HG03520 (cell line): ENCODE measurements at regions not wholly inside any gene's neighbourhood (a gene's known extent, or its start where the extent isn't known, plus 50 kb on each side); places are given as distances from the start of the nearest gene placed in this dataset.

Experiments
- ATAC-seq: cut with Tn5 transposase; IDR thresholded peaks from one replicate; pipeline ENCODE4 v1.9.1; 2021; ENCODE audit warnings: mild to moderate bottlenecking, moderate library complexity; ENCODE audit not compliant: unreplicated experiment

DNA sequence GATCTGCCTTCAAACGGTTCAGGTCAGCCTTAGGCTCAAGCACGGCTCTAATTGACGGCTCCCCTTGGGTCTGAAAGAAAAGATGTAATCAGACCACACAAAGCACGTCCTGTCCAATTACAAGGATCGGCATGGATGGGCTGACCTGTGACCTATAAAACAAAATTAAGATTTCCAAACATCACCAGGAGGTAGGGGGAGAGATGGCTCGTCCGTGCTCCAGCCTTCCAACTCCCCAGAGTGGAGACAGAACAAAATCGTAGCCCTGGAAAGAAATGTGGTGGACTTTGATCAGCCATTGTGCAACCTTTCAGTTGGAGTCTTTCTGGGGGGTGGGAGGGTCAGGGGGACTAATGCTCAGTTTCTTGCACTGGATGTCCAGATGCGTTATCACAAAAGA is 226.6 kb upstream of the DIO3 start:
- no peak for ATAC-seq

DNA sequence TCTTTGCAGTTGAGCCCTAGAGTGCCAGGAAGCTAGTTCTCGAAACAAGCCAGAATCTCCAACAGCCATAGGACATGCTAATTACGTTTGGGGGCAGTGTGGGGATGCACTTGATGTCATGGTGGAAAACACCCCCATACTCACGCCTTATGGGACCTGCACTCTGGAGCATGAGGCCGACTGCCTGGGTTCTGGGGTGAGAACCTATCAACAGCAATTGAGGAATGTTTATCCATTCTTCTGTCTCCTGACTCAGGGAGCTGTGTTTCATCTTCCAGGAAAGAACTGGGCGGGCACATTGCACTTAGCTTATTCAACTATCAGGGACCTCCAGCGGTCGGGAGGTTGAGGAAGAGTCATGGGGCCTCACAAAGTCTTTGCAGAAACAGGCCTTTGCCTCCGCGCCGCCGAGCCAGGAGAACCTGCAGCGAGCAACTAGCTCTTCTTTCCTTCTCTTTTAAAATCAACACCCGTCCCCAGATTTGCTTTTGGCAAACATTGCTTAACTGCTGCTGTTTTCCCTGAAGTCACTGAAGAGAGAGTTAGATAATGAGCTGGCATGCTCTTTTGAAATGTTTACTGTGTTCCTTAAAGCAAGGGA is 226.1 kb upstream of the DIO3 start:
- ATAC-seq = no peak

- ATAC-seq = no peak
Observed at GRCh38 chr14:101336183-101336582, 225.1 kb upstream of the DIO3 start.

GRCh38 chr14:101337053-101337452 is 224.2 kb upstream of the DIO3 start:
- ATAC-seq = no peak

- ATAC-seq = no peak
Observed at GRCh38 chr14:101340556-101340955, 220.7 kb upstream of the DIO3 start.

GRCh38 chr14:101347893-101348777 is 213.2 kb upstream of the DIO3 start:
- ATAC-seq = no peak

DNA sequence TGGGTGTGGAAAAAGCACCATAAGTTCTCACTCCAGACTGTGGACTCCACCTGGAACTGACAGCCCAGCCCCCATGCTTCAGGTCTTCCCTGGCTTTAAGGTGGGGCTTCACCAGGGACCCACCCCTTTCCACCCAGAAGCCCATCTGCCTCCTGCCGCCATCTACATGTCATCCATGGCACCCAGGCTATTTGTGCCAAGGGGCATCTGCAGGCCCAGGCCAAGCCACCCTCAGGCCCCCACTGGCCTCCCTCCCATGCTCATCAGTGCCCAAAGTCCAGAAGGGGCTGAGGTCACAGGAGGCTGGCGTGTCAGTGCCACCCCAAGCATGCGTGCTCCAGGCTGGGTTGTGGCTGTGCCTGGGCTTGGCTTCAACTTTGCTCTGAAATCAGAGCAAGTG is 212.2 kb upstream of the DIO3 start:
- no peak for ATAC-seq

DNA sequence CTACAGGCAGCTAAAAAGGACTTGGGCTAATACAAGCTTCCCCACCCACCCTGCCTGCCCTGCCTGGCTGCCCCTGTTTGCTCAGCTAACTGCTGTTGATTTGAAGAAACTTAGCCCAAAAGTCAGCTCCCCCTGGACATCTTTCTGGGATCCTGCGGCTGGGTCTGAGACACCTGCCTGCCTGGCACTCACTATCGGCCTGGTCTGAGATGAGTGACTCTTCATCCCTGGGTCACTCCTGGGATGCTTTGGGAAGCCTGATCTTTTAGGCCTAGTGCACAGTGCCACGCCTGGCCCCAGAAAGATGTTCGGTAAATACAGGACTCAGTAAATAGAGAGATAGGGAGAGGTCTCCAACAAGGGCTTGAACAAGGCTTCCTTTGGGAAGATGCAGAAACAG is 211.3 kb upstream of the DIO3 start:
- no peak for ATAC-seq

DNA sequence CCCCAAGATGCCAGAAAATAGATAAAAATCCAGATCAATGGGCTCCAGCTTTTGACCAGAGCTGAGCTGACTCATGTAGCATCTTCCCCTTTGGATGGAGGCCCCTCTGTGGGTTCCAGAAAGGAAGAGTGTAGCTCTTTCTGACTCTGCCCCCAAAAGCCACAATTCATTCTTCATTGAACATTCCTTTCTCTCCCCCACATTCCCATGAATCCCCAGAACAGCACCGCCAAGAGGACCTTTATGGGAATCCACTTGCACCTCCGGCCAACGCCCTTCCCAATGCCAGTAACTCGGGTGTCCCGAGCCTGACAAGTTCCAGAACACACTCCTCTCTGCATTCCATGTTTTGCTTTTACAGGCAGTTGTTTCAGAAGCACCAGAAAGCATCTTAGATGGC is 210.6 kb upstream of the DIO3 start:
- ATAC-seq = no peak

DNA sequence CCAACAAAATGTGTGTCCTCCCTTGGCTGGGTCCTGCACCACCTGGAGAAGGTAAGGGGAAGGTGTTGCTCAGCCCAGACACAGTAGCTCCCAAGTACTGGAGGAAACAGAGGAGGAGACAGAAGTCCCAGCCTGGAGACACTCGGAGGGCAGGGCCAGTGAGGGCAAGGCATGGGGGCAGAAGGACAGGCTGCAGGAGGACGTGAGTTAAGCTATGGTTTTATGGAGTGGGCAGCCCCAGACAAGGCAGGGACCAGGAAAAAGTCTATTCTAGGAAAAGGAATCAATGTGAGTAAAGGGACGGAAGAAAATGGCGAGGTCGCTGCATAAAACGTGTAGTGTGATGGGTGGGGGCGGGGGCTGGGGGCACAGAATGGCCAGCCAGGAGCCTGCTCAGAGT is 210.1 kb upstream of the DIO3 start:
- no peak for ATAC-seq

DNA sequence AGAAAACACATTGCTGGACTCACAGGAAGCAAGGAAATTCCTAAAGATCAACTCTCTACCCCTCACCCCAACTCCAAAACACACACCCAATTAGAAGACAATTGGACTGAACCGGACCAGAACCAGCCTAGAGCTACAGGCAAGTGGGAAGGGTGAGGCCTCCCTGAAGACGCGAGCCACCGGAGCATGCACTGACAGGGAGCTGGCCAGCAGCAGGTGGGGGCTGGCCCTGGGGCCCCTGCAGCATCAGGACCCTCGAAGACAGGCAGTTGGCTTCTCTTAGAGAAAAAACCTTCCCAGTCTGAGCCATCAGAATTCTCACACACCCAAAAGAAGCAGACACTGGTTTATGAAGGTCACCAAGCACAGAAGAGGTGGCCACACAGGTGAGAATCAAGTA is 209.5 kb upstream of the DIO3 start:
- ATAC-seq = no peak

DNA sequence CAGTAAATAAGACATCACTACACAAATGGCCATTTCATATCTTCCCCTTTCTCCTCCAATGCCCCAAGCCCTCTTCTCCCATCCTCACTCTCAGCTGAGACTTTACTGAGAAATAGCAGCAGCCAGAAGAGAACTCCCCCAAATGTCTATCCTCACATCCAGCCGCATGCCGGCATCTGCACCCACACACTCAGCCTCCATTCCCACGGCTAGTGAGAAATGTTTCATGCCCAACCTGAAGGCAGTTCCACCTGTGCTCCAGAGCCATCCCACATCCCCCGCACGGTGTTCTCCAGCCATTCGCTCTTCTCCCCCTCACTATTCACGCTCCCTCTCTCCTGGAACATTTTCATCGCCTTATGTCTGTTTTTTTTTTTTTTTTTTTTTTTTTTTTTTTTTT is 208.7 kb upstream of the DIO3 start:
- ATAC-seq = no peak

DNA sequence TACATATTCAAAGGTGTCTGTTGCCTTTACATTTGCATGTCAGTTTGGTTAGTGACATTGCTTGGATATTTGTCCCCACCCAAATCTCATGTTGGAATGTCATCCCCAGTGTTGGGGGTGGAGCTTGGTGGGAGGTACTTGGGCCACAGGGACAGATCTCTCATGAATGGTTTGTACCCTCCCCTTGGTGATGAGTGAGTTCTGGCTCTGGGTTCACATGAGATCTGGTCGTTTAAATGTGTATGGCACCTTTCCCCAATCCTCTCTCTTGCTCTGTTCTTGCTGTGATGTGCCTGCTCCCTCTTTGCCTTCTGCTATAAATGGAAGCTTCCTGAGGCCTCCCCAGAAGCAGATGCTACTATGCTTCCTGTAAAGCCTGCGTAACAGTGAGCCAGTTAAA is 207.9 kb upstream of the DIO3 start:
- ATAC-seq = no peak

GRCh38 chr14:101354726-101355125 is 206.6 kb upstream of the DIO3 start:
- no peak for ATAC-seq

DNA sequence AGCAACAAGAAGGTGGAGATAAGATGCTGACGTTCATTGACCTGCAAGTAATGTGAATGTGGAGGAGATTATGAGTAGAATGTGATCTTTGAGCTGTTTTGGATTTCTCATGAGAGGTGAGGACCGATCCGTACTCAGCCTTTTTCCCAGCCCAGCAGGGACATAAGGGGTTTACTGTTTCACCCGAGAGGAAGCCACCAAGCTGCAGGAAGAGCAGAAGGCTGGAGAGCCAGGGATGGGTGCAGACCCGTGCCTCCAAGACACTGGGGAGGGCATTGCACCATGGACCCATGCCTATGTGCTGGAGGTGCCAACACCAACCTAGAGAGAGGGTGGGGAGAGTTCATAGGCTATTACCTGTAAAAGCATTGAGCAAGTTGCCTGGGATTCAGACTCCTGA is 206.0 kb upstream of the DIO3 start:
- ATAC-seq = no peak

DNA sequence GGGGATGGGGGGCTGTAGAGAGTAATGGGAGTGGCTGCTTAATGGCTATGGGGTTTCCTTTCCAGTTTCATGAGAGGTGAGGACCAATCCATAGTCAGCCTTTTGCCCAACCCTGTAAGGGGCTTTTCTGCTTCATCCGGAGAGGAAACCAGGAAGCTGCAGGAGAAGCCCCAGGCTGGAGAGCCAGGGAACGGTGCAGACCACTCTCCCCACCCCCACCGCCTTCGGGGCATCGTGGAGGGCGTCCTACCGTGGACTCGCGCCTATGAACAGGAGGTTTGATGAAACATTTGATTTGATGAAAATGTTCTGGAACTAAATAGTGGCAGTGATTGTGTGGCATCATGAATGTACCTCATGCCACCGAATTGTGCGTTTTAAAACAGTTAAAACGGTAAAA is 204.3 kb upstream of the DIO3 start:
- no peak for ATAC-seq

DNA sequence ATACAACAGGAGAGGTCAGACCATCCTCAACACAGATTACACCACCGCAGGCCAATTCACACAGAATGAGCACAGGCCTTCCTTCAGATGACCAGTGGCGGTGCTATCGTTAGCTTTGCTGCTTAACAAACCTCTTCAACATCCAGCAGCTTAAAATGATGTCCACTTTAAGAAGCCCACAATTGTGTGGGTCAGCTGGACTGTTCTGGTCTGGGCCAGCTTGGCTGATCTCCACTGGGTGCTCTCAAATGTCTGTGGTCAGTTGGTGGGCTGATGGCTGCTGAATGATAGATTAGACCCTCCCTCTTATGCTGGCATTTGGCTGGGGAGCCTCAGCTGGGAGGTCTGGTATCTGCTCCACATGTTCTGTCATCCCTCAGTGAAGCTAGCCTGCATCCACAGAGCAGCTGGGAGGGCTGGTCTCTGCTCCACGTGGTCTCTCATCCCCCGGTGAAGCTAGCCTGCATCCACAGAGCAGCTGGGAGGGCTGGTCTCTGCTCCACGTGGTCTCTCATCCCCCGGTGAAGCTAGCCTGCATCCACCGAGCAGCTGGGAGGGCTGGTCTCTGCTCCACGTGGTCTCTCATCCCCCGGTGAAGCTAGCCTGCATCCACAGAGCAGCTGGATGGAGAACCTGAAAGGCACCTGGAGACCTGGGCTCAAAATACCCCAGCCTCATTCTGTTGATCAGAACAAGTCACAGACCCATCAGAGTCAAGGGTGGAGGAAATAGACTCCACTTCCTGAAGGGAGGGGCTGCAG is 203.6 kb upstream of the DIO3 start:
- no peak for ATAC-seq

GRCh38 chr14:101358320-101359125 is 202.8 kb upstream of the DIO3 start:
- no peak for ATAC-seq

GRCh38 chr14:101359221-101360053 is 201.9 kb upstream of the DIO3 start:
- ATAC-seq = no peak
